OCI-LY1 (cell line): ENCODE measurements at regions not wholly inside any gene's neighbourhood (a gene's known extent, or its start where the extent isn't known, plus 50 kb on each side); places are given as distances from the start of the nearest gene placed in this dataset.

Experiments used
- EZH2 ChIP-seq: fragments of 200-600 bp; sonication (generic), shearing (Covaris generic); IDR thresholded peaks from 2 replicates; pipeline ENCODE4 v1.8.0; 2017; ENCODE audit warnings: borderline replicate concordance, mixed run types, mild to moderate bottlenecking, antibody characterized with exemption, low read length, moderate library complexity, mixed read lengths
- TF ChIP-seq, protein P1 (sequence below): fragments of 200-600 bp; sonication (generic), shearing (Covaris generic); IDR thresholded peaks from 2 replicates; pipeline ENCODE4 v1.5.1; 2017; ENCODE audit warnings: mild to moderate bottlenecking, antibody characterized with exemption, low read length, moderate library complexity, mixed read lengths

- TF ChIP-seq, protein P1, sequence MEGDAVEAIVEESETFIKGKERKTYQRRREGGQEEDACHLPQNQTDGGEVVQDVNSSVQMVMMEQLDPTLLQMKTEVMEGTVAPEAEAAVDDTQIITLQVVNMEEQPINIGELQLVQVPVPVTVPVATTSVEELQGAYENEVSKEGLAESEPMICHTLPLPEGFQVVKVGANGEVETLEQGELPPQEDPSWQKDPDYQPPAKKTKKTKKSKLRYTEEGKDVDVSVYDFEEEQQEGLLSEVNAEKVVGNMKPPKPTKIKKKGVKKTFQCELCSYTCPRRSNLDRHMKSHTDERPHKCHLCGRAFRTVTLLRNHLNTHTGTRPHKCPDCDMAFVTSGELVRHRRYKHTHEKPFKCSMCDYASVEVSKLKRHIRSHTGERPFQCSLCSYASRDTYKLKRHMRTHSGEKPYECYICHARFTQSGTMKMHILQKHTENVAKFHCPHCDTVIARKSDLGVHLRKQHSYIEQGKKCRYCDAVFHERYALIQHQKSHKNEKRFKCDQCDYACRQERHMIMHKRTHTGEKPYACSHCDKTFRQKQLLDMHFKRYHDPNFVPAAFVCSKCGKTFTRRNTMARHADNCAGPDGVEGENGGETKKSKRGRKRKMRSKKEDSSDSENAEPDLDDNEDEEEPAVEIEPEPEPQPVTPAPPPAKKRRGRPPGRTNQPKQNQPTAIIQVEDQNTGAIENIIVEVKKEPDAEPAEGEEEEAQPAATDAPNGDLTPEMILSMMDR: no peak
- TF ChIP-seq EZH2: no peak
Measured at GRCh38 chr12:74602881-74603672, 65.4 kb downstream of the ATXN7L3B start.
